Lower leg skin (tissue), 4 donors: ENCODE measurements at regions not wholly inside any gene's neighbourhood (a gene's known extent, or its start where the extent isn't known, plus 50 kb on each side); places are given as distances from the start of the nearest gene placed in this dataset.
"Not testable (repeated sequence)": the region's sequence is repeated elsewhere in the genome, so short reads cannot be mapped to it uniquely, and the experiment has no call there.

Experiments
- DNase-seq, 2 donors: peaks; one replicate each; pipeline ENCODE4 v3.0.0-alpha.2; 2019; ENCODE audit warnings: low spot score in 2 of 2
- H3K4me3 ChIP-seq: fragments of 200-600 bp; sonication (generic); 2 replicates; pipeline ENCODE4 v1.5.1; 2017; ENCODE audit warnings: mild to moderate bottlenecking, low read depth; ENCODE audit not compliant: poor library complexity, severe bottlenecking
- CTCF ChIP-seq, 3 donors: fragments of 450-650 bp; IDR thresholded peaks; one replicate each; pipeline ENCODE4 v1.5.1; 2016; ENCODE audit warnings: antibody characterized with exemption in 3 of 3, mild to moderate bottlenecking in 3 of 3, moderate library complexity in 2 of 3
- POLR2A ChIP-seq, 2 donors: fragments of 450-650 bp; IDR thresholded peaks; one replicate each; pipeline ENCODE4 v1.6.1; 2016 to 2017; ENCODE audit warnings: antibody characterized with exemption in 2 of 2, mild to moderate bottlenecking in 1 of 2, moderate library complexity in 1 of 2
- WGBS, 2 donors: methylation state at CpG; one replicate each; pipeline ENCODE4 v1.1.5; 2018; 5-methylcytosine and 5-hydroxymethylcytosine counted together
- intact Hi-C: fragments of 100-400 bp; cut with DNase I; formaldehyde crosslinking; loops from one replicate; pipeline ENCODE4 v1.15.0; 2023; ENCODE audit warnings: low total_unique reads

- intact Hi-C loops = no loop called here
- TF ChIP-seq CTCF (IDR thresholded peaks at IDR 0.05) (no peak), POLR2A (IDR thresholded peaks at IDR 0.05) (no peak)
- WGBS, 2 donors = 88 to 91% methylated on average over 17 of the region's 17 CpGs
- no peak for DNase-seq
- H3K4me3 ChIP-seq = no peak overlapping the region
Measured at GRCh38 chr12:111247083-111247783, 121.7 kb downstream of the PHETA1 start.

GRCh38 chr12:111246477-111247011 is 122.4 kb downstream of the PHETA1 start:
- no peak for DNase-seq
- 82 to 87% methylated on average over 7 of the region's 7 CpGs for WGBS, 2 donors
- intact Hi-C loops = no loop called here
- H3K4me3 ChIP-seq = no peak overlapping the region
- TF ChIP-seq CTCF (IDR thresholded peaks at IDR 0.05) = no peak
- TF ChIP-seq POLR2A (IDR thresholded peaks at IDR 0.05) = no peak

- intact Hi-C loops = no loop called here
- TF ChIP-seq CTCF (IDR thresholded peaks at IDR 0.05) = no peak
- no peak for TF ChIP-seq POLR2A (IDR thresholded peaks at IDR 0.05)
- H3K4me3 ChIP-seq = no peak overlapping the region
- WGBS, 2 donors = 91 to 93% methylated on average over 12 of the region's 12 CpGs
- no peak for DNase-seq
Measured at GRCh38 chr12:111245701-111246476, 123.0 kb downstream of the PHETA1 start.

GRCh38 chr12:111244673-111245072 is 124.2 kb downstream of the PHETA1 start:
- no peak overlapping the region for H3K4me3 ChIP-seq
- TF ChIP-seq CTCF (IDR thresholded peaks at IDR 0.05) = no peak
- TF ChIP-seq POLR2A (IDR thresholded peaks at IDR 0.05) = no peak
- intact Hi-C loops = no loop called here
- DNase-seq = no peak

GRCh38 chr12:111242817-111243216 is 126.1 kb downstream of the PHETA1 start:
- H3K4me3 ChIP-seq, DNase-seq, intact Hi-C loops: not testable (repeated sequence)
- 92 to 94% methylated on average over 1 of the region's 1 CpG for WGBS, 2 donors

- no peak for DNase-seq
- no peak overlapping the region for H3K4me3 ChIP-seq
- TF ChIP-seq POLR2A (IDR thresholded peaks at IDR 0.05) (no peak), CTCF (IDR thresholded peaks at IDR 0.05) (no peak)
- intact Hi-C loops = no loop called here
- 50 to 57% methylated on average over 7 of the region's 7 CpGs for WGBS, 2 donors
Measured at GRCh38 chr12:111242184-111242583, 126.7 kb downstream of the PHETA1 start.
